Suprapubic skin (tissue), 4 donors: ENCODE measurements at regions not wholly inside any gene's neighbourhood (a gene's known extent, or its start where the extent isn't known, plus 50 kb on each side); places are given as distances from the start of the nearest gene placed in this dataset.

Experiments used
- CTCF ChIP-seq, 2 donors: fragments of 200-600 bp in 1 of 2; fragments of 450-650 bp in 1 of 2; sonication (generic) in 1 of 2; IDR thresholded peaks; one replicate each; pipeline ENCODE4 v1.5.1; 2016 to 2019; ENCODE audit warnings: antibody characterized with exemption in 2 of 2, mild to moderate bottlenecking in 1 of 2, moderate library complexity in 1 of 2
- POLR2A ChIP-seq, 2 donors: fragments of 450-650 bp; IDR thresholded peaks; one replicate each; pipeline ENCODE4 v1.6.1; 2017; ENCODE audit warnings: antibody characterized with exemption in 2 of 2, mild to moderate bottlenecking in 2 of 2, moderate library complexity in 2 of 2
- POLR2AphosphoS5 ChIP-seq, 3 donors: sonication (generic); formaldehyde crosslinking; IDR thresholded peaks; one replicate each; pipeline ENCODE4 v1.6.1; 2017; ENCODE audit warnings: antibody characterized with exemption in 3 of 3

GRCh38 chr6:142627474-142627873 is 317.5 kb downstream of the HIVEP2 start:
- TF ChIP-seq CTCF (IDR thresholded peaks at IDR 0.05) (no peak), POLR2A (IDR thresholded peaks at IDR 0.05) (no peak), POLR2AphosphoS5 (IDR thresholded peaks at IDR 0.05) (no peak)
